ENCODE measurements at regions not wholly inside any gene's neighbourhood (a gene's known extent, or its start where the extent isn't known, plus 50 kb on each side); places are given as distances from the start of the nearest gene placed in this dataset.
"Not testable (repeated sequence)": the region's sequence is repeated elsewhere in the genome, so short reads cannot be mapped to it uniquely, and the experiment has no call there.

- FAIRE-seq: peak; percentile 5
- TF ChIP-seq TAF1 (IDR thresholded peaks at IDR 0.05; ENCODE audit: borderline replicate concordance, low read depth, low read length) (no peak), POLR2A (IDR thresholded peaks at IDR 0.05; ENCODE audit: low read depth, low read length) (no peak), POLR2AphosphoS5 (IDR thresholded peaks at IDR 0.05; ENCODE audit: low read depth, low read length) (no peak)
- DNase-seq (ENCODE audit: insufficient read length): no peak
Observed at GRCh38 chr5:68114378-68115040, 101.0 kb upstream of the PIK3R1 start.

DNA sequence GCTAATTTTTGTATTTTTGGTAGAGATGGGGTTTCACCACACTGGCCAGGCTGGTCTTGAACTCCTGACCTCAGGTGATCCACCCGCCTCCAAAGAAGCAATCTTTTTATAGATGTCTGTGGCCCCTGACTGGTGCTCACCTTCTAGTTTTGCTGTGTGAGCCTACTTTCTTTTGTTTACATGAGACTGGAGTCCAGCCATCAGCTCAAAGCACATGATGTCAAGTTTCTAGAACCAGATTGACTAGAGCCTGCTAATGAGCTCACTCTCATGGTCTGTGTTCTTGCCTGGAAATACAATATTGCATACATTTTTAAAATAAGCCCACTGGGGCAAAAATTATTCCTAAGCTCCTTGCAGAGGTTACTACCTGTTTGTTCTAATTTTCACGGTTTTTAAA lies 102.9 kb upstream of the PIK3R1 start:
- no peak for DNase-seq (ENCODE audit: insufficient read length)
- no peak for TF ChIP-seq TAF1 (IDR thresholded peaks at IDR 0.05; ENCODE audit: borderline replicate concordance, low read depth, low read length)
- no peak for TF ChIP-seq POLR2A (IDR thresholded peaks at IDR 0.05; ENCODE audit: low read depth, low read length)
- no peak for TF ChIP-seq POLR2AphosphoS5 (IDR thresholded peaks at IDR 0.05; ENCODE audit: low read depth, low read length)
- no peak for FAIRE-seq

DNA sequence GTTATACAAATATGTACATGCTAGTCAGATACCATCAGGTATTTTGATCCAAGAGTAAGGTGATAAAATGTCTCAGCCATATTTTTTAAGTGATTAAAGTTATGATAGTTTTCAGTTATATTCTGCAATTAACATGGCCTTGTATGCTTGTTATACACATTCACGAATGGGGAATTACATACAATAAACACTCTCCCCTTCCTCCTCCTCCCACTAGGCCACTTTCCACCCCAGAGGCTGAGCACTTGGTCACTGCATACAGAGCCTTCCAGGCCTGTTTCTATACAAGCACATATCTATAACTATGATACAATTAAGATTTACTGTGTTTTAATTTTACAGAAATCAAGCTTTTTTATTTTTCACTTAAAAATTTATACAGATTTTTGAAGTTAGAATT lies 104.7 kb upstream of the PIK3R1 start:
- TF ChIP-seq POLR2A (IDR thresholded peaks at IDR 0.05; ENCODE audit: low read depth, low read length): no peak
- no peak for TF ChIP-seq POLR2AphosphoS5 (IDR thresholded peaks at IDR 0.05; ENCODE audit: low read depth, low read length)
- no peak for TF ChIP-seq TAF1 (IDR thresholded peaks at IDR 0.05; ENCODE audit: borderline replicate concordance, low read depth, low read length)
- no peak for FAIRE-seq
- DNase-seq (ENCODE audit: insufficient read length): no peak

DNA sequence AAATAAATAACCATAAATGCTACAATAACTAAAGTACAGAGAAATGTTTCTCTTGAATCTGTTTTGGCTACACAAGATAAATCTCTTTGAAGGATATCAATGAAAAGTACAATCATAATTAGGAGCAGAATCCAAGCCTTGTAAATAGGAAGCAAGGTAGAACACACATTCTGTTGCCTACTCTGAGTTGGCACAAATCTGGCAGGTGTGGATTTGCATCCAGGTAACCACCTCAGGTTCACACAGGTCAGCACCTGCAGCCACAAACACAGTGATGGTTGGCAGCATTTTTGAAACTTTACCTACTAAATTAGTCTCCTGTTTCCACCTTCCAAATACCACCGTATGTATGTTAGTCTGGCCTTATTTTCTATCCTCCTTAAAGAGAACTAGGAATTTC lies 105.3 kb upstream of the PIK3R1 start:
- TF ChIP-seq POLR2AphosphoS5 (IDR thresholded peaks at IDR 0.05; ENCODE audit: low read depth, low read length) (no peak), POLR2A (IDR thresholded peaks at IDR 0.05; ENCODE audit: low read depth, low read length) (no peak), TAF1 (IDR thresholded peaks at IDR 0.05; ENCODE audit: borderline replicate concordance, low read depth, low read length) (no peak)
- DNase-seq (ENCODE audit: insufficient read length) (no peak), FAIRE-seq (no peak)

DNA sequence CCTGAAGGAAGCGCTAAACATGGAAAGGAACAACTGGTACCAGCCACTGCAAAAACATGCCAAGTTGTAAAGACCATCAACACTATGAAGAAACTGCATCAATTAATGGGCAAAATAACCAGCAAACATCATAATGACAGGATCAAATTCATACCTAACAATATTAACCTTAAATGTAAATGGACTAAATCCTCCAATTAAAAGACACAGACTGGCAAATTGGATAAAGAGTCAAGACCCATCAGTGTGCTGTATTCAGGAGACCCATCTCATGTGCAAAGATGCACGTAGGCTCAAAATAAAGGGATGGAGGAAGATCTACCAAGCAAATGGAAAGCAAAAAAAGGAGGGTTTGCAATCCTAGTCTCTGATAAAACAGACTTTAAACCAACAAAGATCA lies 111.3 kb upstream of the PIK3R1 start:
- not testable (repeated sequence) for FAIRE-seq; DNase-seq (ENCODE audit: insufficient read length)

DNA sequence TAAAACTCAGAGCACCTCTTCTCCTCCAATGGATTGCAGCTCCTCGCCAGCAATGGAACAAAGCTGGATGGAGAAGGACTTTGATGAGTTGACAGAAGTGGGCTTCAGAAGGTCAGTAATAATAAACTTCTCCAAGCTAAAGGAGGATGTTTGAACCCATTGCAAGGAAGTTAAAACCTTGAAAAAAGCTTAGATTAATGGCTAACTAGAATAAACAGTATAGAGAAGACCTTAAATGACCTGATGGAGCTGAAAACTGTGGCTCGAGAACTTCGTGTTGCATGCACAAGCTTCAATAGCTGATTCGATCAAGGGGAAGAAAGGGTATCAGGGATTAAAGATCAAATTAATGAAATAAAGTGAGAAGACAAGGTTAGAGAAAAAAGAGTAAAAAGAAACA lies 112.3 kb upstream of the PIK3R1 start:
- DNase-seq (ENCODE audit: insufficient read length); FAIRE-seq: not testable (repeated sequence)

GRCh38 chr5:68099327-68099726 lies 116.2 kb upstream of the PIK3R1 start:
- TF ChIP-seq POLR2AphosphoS5 (IDR thresholded peaks at IDR 0.05; ENCODE audit: low read depth, low read length) (no peak), TAF1 (IDR thresholded peaks at IDR 0.05; ENCODE audit: borderline replicate concordance, low read depth, low read length) (no peak), POLR2A (IDR thresholded peaks at IDR 0.05; ENCODE audit: low read depth, low read length) (no peak)
- DNase-seq (ENCODE audit: insufficient read length) (no peak), FAIRE-seq (no peak)

GRCh38 chr5:68093455-68094159 lies 121.9 kb upstream of the PIK3R1 start:
- no peak for DNase-seq (ENCODE audit: insufficient read length)
- TF ChIP-seq TAF1 (IDR thresholded peaks at IDR 0.05; ENCODE audit: borderline replicate concordance, low read depth, low read length) (no peak), POLR2A (IDR thresholded peaks at IDR 0.05; ENCODE audit: low read depth, low read length) (no peak), POLR2AphosphoS5 (IDR thresholded peaks at IDR 0.05; ENCODE audit: low read depth, low read length) (no peak)
- no peak for FAIRE-seq

DNA sequence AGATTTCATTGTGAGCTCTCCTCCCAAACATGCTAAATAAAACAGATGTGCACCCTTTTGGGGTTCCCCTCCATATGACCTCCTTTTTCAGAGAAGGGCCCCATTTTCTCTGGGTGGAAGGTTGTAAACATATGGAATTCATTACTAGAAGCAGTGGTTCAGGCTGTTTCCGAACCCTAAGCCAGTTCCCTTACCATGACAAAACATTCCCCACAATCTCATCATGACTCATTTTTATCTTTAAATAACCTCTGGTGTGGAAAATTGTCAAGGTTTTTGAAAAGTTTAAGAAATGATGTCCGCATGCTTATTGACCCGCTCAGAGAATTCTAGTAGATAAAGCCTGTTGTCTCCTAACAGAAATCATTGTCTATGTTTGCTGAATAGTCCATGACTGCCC lies 127.3 kb upstream of the PIK3R1 start:
- DNase-seq (ENCODE audit: insufficient read length) (no peak), FAIRE-seq (no peak)
- no peak for TF ChIP-seq POLR2AphosphoS5 (IDR thresholded peaks at IDR 0.05; ENCODE audit: low read depth, low read length)
- TF ChIP-seq TAF1 (IDR thresholded peaks at IDR 0.05; ENCODE audit: borderline replicate concordance, low read depth, low read length): no peak
- TF ChIP-seq POLR2A (IDR thresholded peaks at IDR 0.05; ENCODE audit: low read depth, low read length): no peak

DNA sequence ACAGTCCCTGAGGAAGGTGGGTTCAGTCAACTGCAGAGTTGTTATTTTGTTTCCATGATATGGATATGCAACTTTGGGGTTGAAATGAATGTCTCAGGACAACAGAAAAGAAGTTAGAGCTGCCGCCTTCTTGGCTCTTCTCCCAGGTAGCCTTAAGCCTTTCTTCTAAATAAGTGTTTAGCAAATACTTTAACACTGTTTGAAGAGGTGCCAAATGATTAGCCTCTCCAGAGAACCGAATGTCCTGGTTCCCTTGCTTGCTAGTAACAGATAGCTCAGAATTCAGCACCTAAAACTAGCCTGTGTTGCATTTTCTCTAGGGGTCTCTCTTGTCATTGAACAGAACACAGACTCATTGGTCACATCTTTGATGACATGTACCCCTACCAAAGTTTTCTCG lies 127.7 kb upstream of the PIK3R1 start:
- no peak for FAIRE-seq
- DNase-seq (ENCODE audit: insufficient read length): no peak
- TF ChIP-seq POLR2A (IDR thresholded peaks at IDR 0.05; ENCODE audit: low read depth, low read length) (no peak), TAF1 (IDR thresholded peaks at IDR 0.05; ENCODE audit: borderline replicate concordance, low read depth, low read length) (no peak), POLR2AphosphoS5 (IDR thresholded peaks at IDR 0.05; ENCODE audit: low read depth, low read length) (no peak)

GRCh38 chr5:68086857-68087256 lies 128.7 kb upstream of the PIK3R1 start:
- DNase-seq (ENCODE audit: insufficient read length) (no peak), FAIRE-seq (no peak)
- TF ChIP-seq POLR2AphosphoS5 (IDR thresholded peaks at IDR 0.05; ENCODE audit: low read depth, low read length) (no peak), TAF1 (IDR thresholded peaks at IDR 0.05; ENCODE audit: borderline replicate concordance, low read depth, low read length) (no peak), POLR2A (IDR thresholded peaks at IDR 0.05; ENCODE audit: low read depth, low read length) (no peak)

GRCh38 chr5:68086439-68086838 lies 129.1 kb upstream of the PIK3R1 start:
- FAIRE-seq (no peak), DNase-seq (ENCODE audit: insufficient read length) (no peak)
- TF ChIP-seq TAF1 (IDR thresholded peaks at IDR 0.05; ENCODE audit: borderline replicate concordance, low read depth, low read length) (no peak), POLR2A (IDR thresholded peaks at IDR 0.05; ENCODE audit: low read depth, low read length) (no peak), POLR2AphosphoS5 (IDR thresholded peaks at IDR 0.05; ENCODE audit: low read depth, low read length) (no peak)
